Hematopoietic multipotent progenitor cell treated with erythropoietin and hydrocortisone succinate and interleukin-3 and kit ligand, for 6 days (in vitro differentiated cells): ENCODE measurements at regions not wholly inside any gene's neighbourhood (a gene's known extent, or its start where the extent isn't known, plus 50 kb on each side); places are given as distances from the start of the nearest gene placed in this dataset.
"Not testable (repeated sequence)": the region's sequence is repeated elsewhere in the genome, so short reads cannot be mapped to it uniquely, and the experiment has no call there.

Experiments used
- DNase-seq: peaks from one replicate; pipeline ENCODE4 v3.0.0-alpha.2; 2015

- DNase-seq = no peak
Measured at GRCh38 chr3:87478716-87479115, 202.3 kb upstream of the POU1F1 start.

GRCh38 chr3:87473944-87474343 is 197.6 kb upstream of the POU1F1 start:
- DNase-seq = no peak

GRCh38 chr3:87468938-87469337 is 192.6 kb upstream of the POU1F1 start:
- DNase-seq = no peak

- no peak for DNase-seq
Measured at GRCh38 chr3:87468235-87468634, 191.9 kb upstream of the POU1F1 start.

- no peak for DNase-seq
Measured at GRCh38 chr3:87462228-87462627, 185.8 kb upstream of the POU1F1 start.

GRCh38 chr3:87461443-87461842 is 185.1 kb upstream of the POU1F1 start:
- no peak for DNase-seq

- DNase-seq = no peak
Measured at GRCh38 chr3:87461036-87461435, 184.7 kb upstream of the POU1F1 start.

- no peak for DNase-seq
Measured at GRCh38 chr3:87448558-87448957, 172.2 kb upstream of the POU1F1 start.

- DNase-seq = no peak
Measured at GRCh38 chr3:87446849-87447387, 170.5 kb upstream of the POU1F1 start.

GRCh38 chr3:87442470-87442869 is 166.1 kb upstream of the POU1F1 start:
- DNase-seq = no peak

GRCh38 chr3:87437765-87438164 is 161.4 kb upstream of the POU1F1 start:
- no peak for DNase-seq

GRCh38 chr3:87436781-87437543 is 160.6 kb upstream of the POU1F1 start:
- DNase-seq = no peak

- DNase-seq = no peak
Measured at GRCh38 chr3:87435926-87436620, 159.7 kb upstream of the POU1F1 start.

- not testable (repeated sequence) for DNase-seq
Measured at GRCh38 chr3:87433445-87433844, 157.1 kb upstream of the POU1F1 start.

- no peak for DNase-seq
Measured at GRCh38 chr3:87426918-87427317, 150.5 kb upstream of the POU1F1 start.

- no peak for DNase-seq
Measured at GRCh38 chr3:87425056-87425455, 148.7 kb upstream of the POU1F1 start.

- DNase-seq = no peak
Measured at GRCh38 chr3:87423336-87423735, 147.0 kb upstream of the POU1F1 start.

GRCh38 chr3:87422333-87422732 is 145.9 kb upstream of the POU1F1 start:
- no peak for DNase-seq

- DNase-seq = no peak
Measured at GRCh38 chr3:87420171-87420570, 143.8 kb upstream of the POU1F1 start.

GRCh38 chr3:87414271-87414670 is 137.9 kb upstream of the POU1F1 start:
- DNase-seq = no peak

GRCh38 chr3:87413814-87414213 is 137.4 kb upstream of the POU1F1 start:
- no peak for DNase-seq

- no peak for DNase-seq
Measured at GRCh38 chr3:87410110-87410509, 133.7 kb upstream of the POU1F1 start.

- peak; percentile 53 for DNase-seq
Measured at GRCh38 chr3:87398168-87398801, 121.9 kb upstream of the POU1F1 start.

GRCh38 chr3:87397211-87397610 is 120.8 kb upstream of the POU1F1 start:
- no peak for DNase-seq
